DMS 273 (cell line): ENCODE measurements at regions not wholly inside any gene's neighbourhood (a gene's known extent, or its start where the extent isn't known, plus 50 kb on each side); places are given as distances from the start of the nearest gene placed in this dataset.
A peak's percentile ranks its signal among the peaks of the same experiment; 100 is the strongest.

Experiments used
- DNase-seq: peaks from one replicate; lab custom pipeline; 2025; ENCODE audit not compliant: unreplicated experiment; lab: John Stamatoyannopoulos, UW

DNA sequence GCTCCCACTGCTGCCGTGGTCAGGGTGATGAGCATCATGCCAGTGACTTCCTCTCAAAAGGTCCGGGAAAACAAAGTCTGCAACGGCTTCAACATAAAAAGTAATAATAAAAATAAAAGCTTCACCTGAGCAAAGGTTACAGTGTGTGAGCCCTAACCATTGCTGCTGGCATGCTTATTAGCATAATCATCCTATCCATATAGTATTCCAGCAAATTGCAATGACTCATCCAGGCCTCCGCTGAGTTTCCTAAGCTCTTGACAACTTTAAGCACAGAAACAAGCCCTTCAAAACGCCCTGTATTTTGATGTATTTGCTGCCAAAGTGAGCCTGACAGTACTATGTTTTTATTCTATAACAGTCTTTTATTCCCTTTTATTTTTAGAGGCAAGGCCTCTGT, 100.5 kb downstream of the AASDH start:
- no peak for DNase-seq

- DNase-seq: no peak
Observed at GRCh38 chr4:56283375-56283774, 103.9 kb downstream of the AASDH start.

DNA sequence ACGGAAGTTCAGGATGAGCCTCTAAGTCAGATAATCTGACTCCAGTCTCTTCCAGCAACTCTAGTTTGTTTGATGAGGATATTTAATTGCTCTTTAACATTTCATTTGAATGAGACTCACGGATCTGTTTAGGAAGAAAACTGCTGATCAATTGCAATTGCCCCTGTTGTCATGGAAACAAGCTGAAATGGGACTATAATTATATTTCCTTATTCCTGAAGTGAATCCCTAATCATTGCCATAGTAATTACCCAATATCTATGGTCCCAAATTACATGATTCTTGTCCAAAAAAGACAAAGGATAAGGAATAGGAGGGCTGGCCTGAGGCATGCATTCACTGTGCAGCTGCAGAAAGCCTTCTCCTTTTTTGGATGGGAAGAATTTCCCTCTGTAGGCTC, 105.3 kb downstream of the AASDH start:
- no peak for DNase-seq

DNA sequence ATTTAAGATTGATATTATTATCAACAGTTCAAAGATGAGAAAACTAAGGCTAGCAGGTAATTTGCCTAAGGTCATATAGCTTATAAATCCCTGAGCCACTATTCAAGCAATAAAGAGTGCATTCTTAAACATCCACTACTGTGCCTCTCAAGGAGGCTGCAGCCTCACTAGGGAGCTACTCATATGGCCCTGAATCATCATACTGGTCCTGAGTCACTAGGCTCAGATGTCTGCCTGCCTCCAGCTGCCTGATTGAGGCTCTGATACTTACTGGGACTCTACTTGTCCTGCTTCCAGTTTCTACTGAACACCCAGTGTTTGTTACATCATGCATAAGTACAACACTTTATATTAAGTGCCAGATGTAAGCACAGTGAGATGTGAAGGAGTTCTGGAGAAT, 110.7 kb downstream of the AASDH start:
- no peak for DNase-seq

DNA sequence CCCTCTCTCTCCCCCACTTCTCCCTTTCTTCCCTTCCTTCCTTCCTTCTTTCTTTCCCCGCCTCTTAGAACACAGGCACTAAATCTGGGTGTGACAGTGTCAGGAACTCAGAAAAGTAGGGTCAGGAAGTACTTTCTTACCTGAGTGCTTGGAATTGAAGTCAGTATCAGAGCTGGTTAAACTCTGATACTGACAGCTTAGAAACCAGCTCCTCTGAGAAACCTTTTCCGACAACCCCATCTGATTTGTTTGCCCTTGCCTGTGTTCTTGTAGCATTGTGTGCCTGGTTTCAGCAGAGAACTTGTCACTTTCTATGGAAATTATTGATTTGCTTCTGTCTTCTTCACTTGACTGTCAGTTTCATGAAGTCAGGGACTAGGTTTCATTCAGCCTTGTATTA, 113.9 kb downstream of the AASDH start:
- DNase-seq: no peak

DNA sequence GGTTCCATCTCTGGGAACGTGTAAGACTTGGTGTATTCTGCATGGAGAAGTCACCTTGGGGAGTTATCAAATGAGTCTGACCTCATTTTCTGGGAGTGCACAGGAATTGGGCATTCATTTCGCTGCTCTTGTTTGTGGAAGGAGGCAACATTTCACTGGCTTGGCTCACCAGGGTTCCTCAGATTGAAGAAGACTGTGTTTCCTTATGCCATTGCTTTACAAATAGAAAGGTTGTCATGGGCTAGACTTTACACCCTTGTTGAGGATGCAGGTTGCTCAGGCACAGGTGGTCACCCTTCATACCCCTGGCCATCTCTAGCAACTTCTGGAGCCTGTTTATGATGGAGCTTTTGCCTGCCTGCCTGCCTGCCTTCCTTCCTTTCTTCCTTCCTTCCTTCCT, 114.4 kb downstream of the AASDH start:
- DNase-seq: no peak

DNA sequence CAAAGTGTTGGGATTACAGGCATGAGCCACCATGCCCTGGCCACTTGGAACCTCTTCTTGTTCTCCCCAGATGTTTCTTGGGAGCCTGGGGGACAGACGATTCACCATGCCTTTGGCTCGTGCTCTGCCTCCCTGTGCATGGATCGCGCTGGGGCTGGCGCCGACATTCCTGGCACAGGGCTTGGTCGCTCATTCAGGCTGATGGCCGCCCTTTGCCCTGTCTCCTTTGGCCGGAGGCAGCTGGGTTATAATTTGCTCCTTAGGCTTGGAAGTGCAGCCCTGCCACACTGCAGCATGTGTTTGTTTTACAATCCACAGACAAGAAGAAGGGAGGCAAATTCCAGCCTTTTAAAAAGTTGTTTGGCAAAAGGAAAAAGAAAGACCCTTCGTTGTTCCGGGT, 115.3 kb downstream of the AASDH start:
- no peak for DNase-seq

DNA sequence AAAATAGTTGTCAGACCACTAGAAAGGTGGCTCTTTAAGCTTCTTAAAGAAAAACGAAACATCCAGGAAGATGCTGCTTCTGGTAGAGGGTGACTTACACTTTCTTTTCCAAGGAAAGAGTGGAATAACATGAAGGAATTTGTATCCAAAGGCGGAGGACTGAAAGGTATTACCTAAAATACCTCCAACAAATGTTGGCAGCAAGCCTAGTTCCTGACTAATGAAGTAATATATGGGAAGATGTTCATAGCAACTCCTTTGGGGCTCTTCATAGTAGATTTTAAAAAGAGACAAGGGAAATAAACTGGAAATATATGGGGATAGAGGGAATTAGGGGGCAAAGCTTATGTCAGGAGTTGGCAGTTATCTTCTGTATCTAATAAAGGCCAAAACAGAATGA, 116.2 kb downstream of the AASDH start:
- peak; percentile 1 for DNase-seq

DNA sequence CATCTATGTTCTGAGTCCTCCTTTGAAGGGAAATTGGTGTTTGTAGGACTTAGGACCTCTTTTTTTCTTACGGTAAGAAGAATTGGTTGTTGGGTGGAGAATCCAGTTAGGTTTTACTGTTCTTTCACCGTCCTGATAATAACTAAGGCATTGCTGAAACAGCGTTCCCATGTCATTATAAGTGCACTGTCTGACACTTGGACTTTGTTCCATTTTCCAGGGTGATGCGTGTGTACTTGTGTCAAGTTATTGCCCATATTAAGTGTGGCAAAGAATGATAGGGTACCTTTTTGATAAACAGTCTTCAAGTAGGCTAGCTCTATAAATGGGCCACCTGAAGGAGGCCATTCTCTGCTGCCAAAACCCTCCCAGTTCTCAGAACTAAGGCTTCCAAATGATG, 119.7 kb downstream of the AASDH start:
- no peak for DNase-seq

GRCh38 chr4:56264873-56265272, 122.4 kb downstream of the AASDH start:
- DNase-seq: no peak

- no peak for DNase-seq
Observed at GRCh38 chr4:56261027-56261426, 126.3 kb downstream of the AASDH start.

- DNase-seq: no peak
Observed at GRCh38 chr4:56260320-56260719, 127.0 kb downstream of the AASDH start.

GRCh38 chr4:56259655-56260054, 127.6 kb downstream of the AASDH start:
- DNase-seq: no peak

GRCh38 chr4:56255820-56256219, 131.5 kb downstream of the AASDH start:
- DNase-seq: peak; percentile 18

DNA sequence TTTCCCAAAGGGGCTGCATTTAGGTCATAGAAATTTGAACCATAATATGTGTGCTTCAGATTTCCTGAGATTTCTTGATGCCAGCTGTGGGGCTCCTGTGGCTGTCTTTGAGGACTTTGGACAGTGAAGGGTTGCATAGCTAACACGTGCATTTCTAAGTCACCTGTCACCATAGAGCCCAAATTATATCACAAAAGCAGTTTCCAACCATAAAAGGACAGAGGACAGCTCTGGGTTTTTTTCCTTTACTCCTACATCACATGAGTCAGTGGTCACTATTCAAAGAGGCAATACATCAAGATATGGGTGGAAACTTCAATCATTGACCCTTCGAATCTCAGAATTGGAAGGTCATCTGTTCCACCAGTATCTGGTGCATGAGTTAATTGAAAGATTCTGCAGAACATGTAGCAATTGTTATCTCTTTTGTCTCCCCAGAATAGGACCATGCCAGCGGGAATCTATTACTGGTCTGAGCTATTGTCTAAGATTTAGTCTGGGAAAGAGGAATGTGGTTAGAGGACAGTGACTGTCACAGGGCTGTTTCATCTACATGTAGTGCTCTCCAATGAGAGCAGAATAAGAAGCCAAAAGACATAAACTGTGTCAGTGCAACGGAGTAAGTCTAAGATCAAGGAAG, 133.5 kb downstream of the AASDH start:
- DNase-seq: no peak

DNA sequence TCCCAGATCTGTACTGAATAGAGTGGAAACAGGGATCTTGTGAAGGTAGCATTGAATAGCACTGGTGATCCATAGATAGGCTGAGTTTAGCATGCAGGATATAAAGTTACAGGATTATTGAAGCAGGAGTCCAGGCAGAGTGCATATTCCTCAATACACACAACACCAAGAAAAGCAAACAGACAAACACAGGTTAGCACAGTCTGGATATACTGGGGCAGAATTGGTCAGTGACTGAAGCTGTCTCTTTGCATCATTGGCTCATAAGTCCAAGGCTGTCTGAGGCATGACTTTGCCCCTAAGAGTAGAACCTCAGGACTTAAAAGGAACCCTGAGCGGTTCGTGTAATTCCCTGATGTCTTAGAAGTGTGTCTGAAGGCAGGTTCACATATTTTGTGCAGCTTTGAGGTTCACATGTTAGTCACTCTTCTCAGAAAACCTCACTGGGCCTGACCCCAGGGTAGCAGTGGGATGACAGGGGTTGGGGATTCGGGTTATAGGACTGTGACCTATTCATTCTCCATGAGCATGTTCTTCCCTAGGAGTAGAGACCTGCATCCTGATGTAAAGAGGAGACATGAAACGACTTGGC, 134.6 kb downstream of the AASDH start:
- no peak for DNase-seq

GRCh38 chr4:56251556-56251955, 135.7 kb downstream of the AASDH start:
- DNase-seq: no peak

DNA sequence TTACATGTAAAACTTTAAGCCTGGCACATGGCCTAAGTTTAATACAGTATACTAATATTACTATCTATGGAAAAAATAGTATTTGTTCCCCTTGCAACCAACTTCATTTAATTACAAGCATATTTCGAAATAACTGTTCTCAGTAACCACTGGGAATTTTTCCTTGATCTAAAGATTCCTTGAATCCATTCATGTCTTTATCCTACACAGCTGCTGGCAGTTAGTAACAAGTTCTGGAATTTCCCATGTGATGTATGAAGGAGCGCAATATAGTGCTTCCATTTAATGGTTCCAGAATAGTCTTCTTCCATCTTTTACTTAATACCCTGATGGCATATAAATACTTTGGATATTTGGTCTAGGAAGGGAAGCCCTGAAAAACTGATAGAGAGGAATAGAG, 136.5 kb downstream of the AASDH start:
- no peak for DNase-seq

DNA sequence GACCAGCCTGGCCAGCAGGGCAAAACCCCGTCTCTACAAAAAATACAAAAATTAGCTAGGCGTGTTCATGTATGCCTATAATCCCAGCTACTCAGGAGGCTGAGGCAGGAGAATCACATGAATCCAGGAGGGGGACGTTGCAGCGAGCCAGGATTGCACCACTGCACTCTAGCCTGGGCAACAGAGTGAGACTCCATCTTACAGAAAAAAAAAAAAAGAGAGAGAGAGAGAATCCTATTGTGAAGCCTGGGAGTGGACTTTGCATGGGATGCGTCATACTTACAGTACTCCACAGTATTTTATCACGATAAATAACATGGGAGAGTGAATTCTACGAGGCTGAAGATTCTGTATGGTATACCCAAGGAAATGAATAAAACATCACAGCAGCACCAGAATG, 139.6 kb downstream of the AASDH start:
- no peak for DNase-seq

- no peak for DNase-seq
Observed at GRCh38 chr4:56246233-56246610, 141.1 kb downstream of the AASDH start.

- DNase-seq: no peak
Observed at GRCh38 chr4:56245547-56246232, 141.6 kb downstream of the AASDH start.

- no peak for DNase-seq
Observed at GRCh38 chr4:56244681-56245080, 142.6 kb downstream of the AASDH start.

GRCh38 chr4:56243107-56243506, 144.2 kb downstream of the AASDH start:
- no peak for DNase-seq
